Right lobe of liver (tissue), 4 donors: ENCODE measurements at regions not wholly inside any gene's neighbourhood (a gene's known extent, or its start where the extent isn't known, plus 50 kb on each side); places are given as distances from the start of the nearest gene placed in this dataset.

Source experiments
- POLR2A ChIP-seq: fragments of 450-650 bp; IDR thresholded peaks from one replicate; pipeline ENCODE4 v1.6.1; 2017; ENCODE audit warnings: antibody characterized with exemption, mild to moderate bottlenecking
- TF ChIP-seq, protein P1 (sequence below), 4 donors: fragments of 200-600 bp in 3 of 4; fragments of 450-650 bp in 1 of 4; IDR thresholded peaks; one replicate each; pipeline versions ENCODE4 v1.5.1 to v1.8.0; 2016 to 2022; ENCODE audit warnings: antibody characterized with exemption in 4 of 4, mild to moderate bottlenecking in 2 of 4
- donor health status: DM: no; HTN: no; CAD: no.
- donor health status: DM: no; HTN: no; CAD: no.
- donor health status: DM: no; HTN: yes; CAD: no.

DNA sequence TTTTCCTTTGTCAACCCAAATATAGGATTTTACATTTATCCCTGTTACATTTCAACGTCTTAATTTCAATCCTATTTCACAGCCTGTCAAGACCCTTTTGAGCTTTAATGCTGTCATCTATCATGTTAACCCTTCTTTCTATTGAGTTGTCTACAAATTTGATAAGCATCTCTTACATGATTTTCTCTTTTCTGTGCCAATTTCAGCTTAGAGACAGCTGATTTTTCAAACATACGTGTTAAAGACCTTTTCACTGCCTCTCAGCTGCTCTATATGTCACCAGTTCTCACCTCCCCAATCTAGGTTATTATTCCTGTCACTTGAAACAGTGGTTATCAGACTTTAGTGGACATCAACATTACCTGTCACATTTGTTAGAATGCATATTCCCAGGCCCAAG is 181.3 kb downstream of the GXYLT1 start:
- TF ChIP-seq, protein P1, sequence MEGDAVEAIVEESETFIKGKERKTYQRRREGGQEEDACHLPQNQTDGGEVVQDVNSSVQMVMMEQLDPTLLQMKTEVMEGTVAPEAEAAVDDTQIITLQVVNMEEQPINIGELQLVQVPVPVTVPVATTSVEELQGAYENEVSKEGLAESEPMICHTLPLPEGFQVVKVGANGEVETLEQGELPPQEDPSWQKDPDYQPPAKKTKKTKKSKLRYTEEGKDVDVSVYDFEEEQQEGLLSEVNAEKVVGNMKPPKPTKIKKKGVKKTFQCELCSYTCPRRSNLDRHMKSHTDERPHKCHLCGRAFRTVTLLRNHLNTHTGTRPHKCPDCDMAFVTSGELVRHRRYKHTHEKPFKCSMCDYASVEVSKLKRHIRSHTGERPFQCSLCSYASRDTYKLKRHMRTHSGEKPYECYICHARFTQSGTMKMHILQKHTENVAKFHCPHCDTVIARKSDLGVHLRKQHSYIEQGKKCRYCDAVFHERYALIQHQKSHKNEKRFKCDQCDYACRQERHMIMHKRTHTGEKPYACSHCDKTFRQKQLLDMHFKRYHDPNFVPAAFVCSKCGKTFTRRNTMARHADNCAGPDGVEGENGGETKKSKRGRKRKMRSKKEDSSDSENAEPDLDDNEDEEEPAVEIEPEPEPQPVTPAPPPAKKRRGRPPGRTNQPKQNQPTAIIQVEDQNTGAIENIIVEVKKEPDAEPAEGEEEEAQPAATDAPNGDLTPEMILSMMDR (IDR thresholded peaks at IDR 0.05), result no peak
- no peak for TF ChIP-seq POLR2A
